ENCODE measurements at regions not wholly inside any gene's neighbourhood (a gene's known extent, or its start where the extent isn't known, plus 50 kb on each side); places are given as distances from the start of the nearest gene placed in this dataset.

GRCh38 chr11:26234451-26234850, 97.5 kb upstream of the ANO3 start:
- DNase-seq (ENCODE audit: low read depth, low spot score): no peak
- intact Hi-C loops (cut with micrococcal nuclease; ENCODE audit: unreplicated experiment) (no loop called here), in situ Hi-C loops (cut with HindIII; ENCODE audit: low pct_unique_long_range_greater_than_20kb, low sequenced_read_pairs) (no loop called here)
- Histone ChIP-seq H3K27me3 (ENCODE audit: control insufficient read depth, insufficient read depth, low read length) (no peaks in the 10 kb centered on the region), H3K36me3 (ENCODE audit: control insufficient read depth, insufficient read depth, low read length) (no peaks in the 10 kb centered on the region), H3K4me1 (ENCODE audit: control insufficient read depth, insufficient read depth, low read length) (no peaks in the 10 kb centered on the region), H3K4me3 (ENCODE audit: low read depth in 2 of 2, low read length in 2 of 2) (no peak overlapping the region), H3K9me3 (ENCODE audit: control insufficient read depth, insufficient read depth, low read depth, low read length) (no peaks in the 10 kb centered on the region), H3K27ac (ENCODE audit: low read length) (no peak overlapping the region)
- BruUV-seq (replicated peaks): no TSS peak
- no peak for ATAC-seq
- POLR2A ChIA-PET: no interaction called here
- TF ChIP-seq SIN3A (IDR thresholded peaks at IDR 0.05; ENCODE audit: borderline replicate concordance, insufficient read depth, low read depth, low read length): no peak
- TF ChIP-seq POLR2AphosphoS5 (IDR thresholded peaks at IDR 0.05; ENCODE audit: low read depth, low read length): no peak
- TF ChIP-seq CTCF (IDR thresholded peaks at IDR 0.05): no peak
- TF ChIP-seq REST (IDR thresholded peaks at IDR 0.05; ENCODE audit: insufficient read depth in 1 of 2, low read depth in 2 of 2, low read length in 1 of 2): no peak
- TF ChIP-seq TCF7L2 (IDR thresholded peaks at IDR 0.05; ENCODE audit: low read depth, low read length): no peak
- CTCF ChIA-PET: no interaction called here

GRCh38 chr11:26243426-26243825, 88.5 kb upstream of the ANO3 start:
- Histone ChIP-seq H3K27me3 (ENCODE audit: control insufficient read depth, insufficient read depth, low read length) (no peaks in the 10 kb centered on the region), H3K4me1 (ENCODE audit: control insufficient read depth, insufficient read depth, low read length) (no peaks in the 10 kb centered on the region), H3K27ac (ENCODE audit: low read length) (no peak overlapping the region), H3K36me3 (ENCODE audit: control insufficient read depth, insufficient read depth, low read length) (no peaks in the 10 kb centered on the region), H3K4me3 (ENCODE audit: low read depth in 2 of 2, low read length in 2 of 2) (no peak overlapping the region), H3K9me3 (ENCODE audit: control insufficient read depth, insufficient read depth, low read depth, low read length) (no peaks in the 10 kb centered on the region)
- ATAC-seq: no peak
- POLR2A ChIA-PET: no interaction called here
- intact Hi-C loops (cut with micrococcal nuclease; ENCODE audit: unreplicated experiment): no loop called here
- CTCF ChIA-PET: interaction anchor here (0.7 kb wide), 1 partner anchor 261 kb away, joined by 7 read pairs; no protein-coding TSS in a partner anchor
- TF ChIP-seq CTCF (IDR thresholded peaks at IDR 0.05) (no peak), POLR2AphosphoS5 (IDR thresholded peaks at IDR 0.05; ENCODE audit: low read depth, low read length) (no peak), TCF7L2 (IDR thresholded peaks at IDR 0.05; ENCODE audit: low read depth, low read length) (no peak)
- BruUV-seq (replicated peaks): no TSS peak
- DNase-seq (ENCODE audit: low read depth, low spot score): no peak
- in situ Hi-C loops (cut with HindIII; ENCODE audit: low pct_unique_long_range_greater_than_20kb, low sequenced_read_pairs): no loop called here

- DNase-seq (ENCODE audit: low read depth, low spot score): no peak
- Histone ChIP-seq H3K4me3 (ENCODE audit: low read depth in 2 of 2, low read length in 2 of 2) (no peak overlapping the region), H3K27me3 (ENCODE audit: control insufficient read depth, insufficient read depth, low read length) (no peaks in the 10 kb centered on the region), H3K36me3 (ENCODE audit: control insufficient read depth, insufficient read depth, low read length) (no peaks in the 10 kb centered on the region), H3K9me3 (ENCODE audit: control insufficient read depth, insufficient read depth, low read depth, low read length) (no peaks in the 10 kb centered on the region), H3K27ac (ENCODE audit: low read length) (no peak overlapping the region), H3K4me1 (ENCODE audit: control insufficient read depth, insufficient read depth, low read length) (no peaks in the 10 kb centered on the region)
- in situ Hi-C loops (cut with HindIII; ENCODE audit: low pct_unique_long_range_greater_than_20kb, low sequenced_read_pairs): no loop called here
- ChIA-PET CTCF (no interaction called here), POLR2A (no interaction called here)
- intact Hi-C loops (cut with micrococcal nuclease; ENCODE audit: unreplicated experiment): no loop called here
- TF ChIP-seq TCF7L2 (IDR thresholded peaks at IDR 0.05; ENCODE audit: low read depth, low read length) (no peak), REST (IDR thresholded peaks at IDR 0.05; ENCODE audit: insufficient read depth in 1 of 2, low read depth in 2 of 2, low read length in 1 of 2) (no peak), POLR2AphosphoS5 (IDR thresholded peaks at IDR 0.05; ENCODE audit: low read depth, low read length) (no peak), SIN3A (IDR thresholded peaks at IDR 0.05; ENCODE audit: borderline replicate concordance, insufficient read depth, low read depth, low read length) (no peak), CTCF (IDR thresholded peaks at IDR 0.05) (no peak)
- ATAC-seq: no peak
- BruUV-seq (replicated peaks): no TSS peak
Observed at GRCh38 chr11:26244207-26244606, 87.7 kb upstream of the ANO3 start.
